HCT116 (cell line): ENCODE measurements at regions not wholly inside any gene's neighbourhood (a gene's known extent, or its start where the extent isn't known, plus 50 kb on each side); places are given as distances from the start of the nearest gene placed in this dataset.

Experiments used
- ATAC-seq: fragments of 200-7000 bp; cut with Tn5 transposase; 2 replicates; pipeline ENCODE4 v1.9.1; 2020; ENCODE audit warnings: mild to moderate bottlenecking, moderate library complexity
- BruUV-seq: library from RNA; stranded (reverse); fragments of 400-500 nt; replicated peaks from 2 replicates; lab custom pipeline; 2021; lab: Mats Ljungman, UMichigan
- CTCF ChIA-PET: fragments of 300-600 bp; sonication (Branson Sonifier 250); formaldehyde crosslinking; loops from one replicate; lab custom pipeline; 2021; ENCODE audit warnings: antibody characterized with exemption; lab: Charles Lee
- POLR2A ChIA-PET: fragments of 300-600, 350-600 bp; sonication (Branson Sonifier 250); formaldehyde crosslinking; loops from one replicate; lab custom pipeline; 2021; ENCODE audit warnings: antibody characterized with exemption; lab: Charles Lee
- RAD21 ChIA-PET, 2 experiments: fragments of 300-600 bp; sonication (Branson Sonifier 250); formaldehyde crosslinking; loops; one replicate each; lab custom pipeline; 2023; ENCODE audit warnings: low total read pairs in 2 of 2; ENCODE audit not compliant: uncharacterized antibody in 2 of 2, unreplicated experiment in 2 of 2, low non-redundant PET in 1 of 2; lab: Charles Lee
- DNase-seq: peaks from one replicate; pipeline ENCODE4 v3.0.0-alpha.2; 2010; ENCODE audit warnings: low read depth, low spot score
- H2AFZ ChIP-seq: fragments of 200-600 bp; shearing (Covaris generic), sonication (generic); 2 replicates; pipeline ENCODE4 v1.6.1; 2017; ENCODE audit warnings: low read depth, mixed run types, mixed read lengths, antibody characterized with exemption, low read length; ENCODE audit not compliant: poor library complexity, severe bottlenecking
- H3K27ac ChIP-seq: 2 replicates; pipeline ENCODE4 v1.5.1; 2012; ENCODE audit warnings: low read depth, low read length
- H3K27me3 ChIP-seq: fragments of 200-600 bp; sonication (generic); 2 replicates; pipeline ENCODE4 v1.6.1; 2016; ENCODE audit warnings: mixed run types, low read length, mixed read lengths; ENCODE audit not compliant: insufficient read depth
- H3K36me3 ChIP-seq, 2 experiments: fragments of 200-500 bp in 1 of 2; fragments of 200-600 bp in 1 of 2; sonication (Bioruptor generic) in 1 of 2; sonication (generic) in 1 of 2; 2 replicates each; pipeline versions ENCODE4 v1.5.1 to v1.6.1; 2014 to 2016; ENCODE audit warnings: low read length in 2 of 2, inconsistent platforms in 1 of 2, mixed read lengths in 1 of 2, mixed run types in 1 of 2; ENCODE audit not compliant: insufficient read depth in 2 of 2, control insufficient read depth in 1 of 2
- H3K4me1 ChIP-seq, 2 experiments: fragments of 200-600 bp in 1 of 2; sonication (generic) in 1 of 2; 2 replicates each; pipeline versions ENCODE4 v1.5.1 to v1.6.1; 2012 to 2017; ENCODE audit warnings: low read length in 2 of 2, inconsistent platforms in 1 of 2, mild to moderate bottlenecking in 1 of 2, mixed read lengths in 1 of 2, mixed run types in 1 of 2, moderate library complexity in 1 of 2; ENCODE audit not compliant: insufficient read depth in 2 of 2, control insufficient read depth in 1 of 2
- H3K4me2 ChIP-seq: fragments of 200-600 bp; sonication (generic); 2 replicates; pipeline ENCODE4 v1.6.1; 2017; ENCODE audit warnings: mixed run types, low read length, mixed read lengths
- H3K4me3 ChIP-seq, 2 experiments: fragments of 200-600 bp in 1 of 2; sonication (generic) in 1 of 2; replicated peaks in 1 of 2; 2 replicates each; pipeline ENCODE4 v1.5.1; 2011 to 2016; ENCODE audit warnings: low read length in 2 of 2, control low read depth in 1 of 2, low read depth in 1 of 2, mild to moderate bottlenecking in 1 of 2, mixed read lengths in 1 of 2, mixed run types in 1 of 2
- H3K79me2 ChIP-seq: fragments of 200-600 bp; sonication (generic); 2 replicates; pipeline ENCODE4 v1.6.1; 2017; ENCODE audit warnings: mild to moderate bottlenecking, mixed run types, low read length, moderate library complexity, mixed read lengths; ENCODE audit not compliant: insufficient read depth
- H3K9ac ChIP-seq: fragments of 200-600 bp; sonication (generic); 2 replicates; pipeline ENCODE4 v1.6.1; 2016; ENCODE audit warnings: low read length, mixed read lengths
- H3K9me2 ChIP-seq: fragments of 200-600 bp; sonication (generic), shearing (Covaris generic); 2 replicates; pipeline ENCODE4 v1.6.1; 2017; ENCODE audit warnings: mixed run types, mild to moderate bottlenecking, moderate library complexity; ENCODE audit not compliant: insufficient read depth
- H3K9me3 ChIP-seq, 2 experiments: fragments of 200-500 bp in 1 of 2; fragments of 200-600 bp in 1 of 2; sonication (Bioruptor generic) in 1 of 2; sonication (generic) in 1 of 2; 2 replicates each; pipeline ENCODE4 v1.6.1; 2014 to 2017; ENCODE audit warnings: low read length in 2 of 2, mixed read lengths in 2 of 2, inconsistent platforms in 1 of 2, low read depth in 1 of 2, mild to moderate bottlenecking in 1 of 2, mixed run types in 1 of 2, moderate library complexity in 1 of 2; ENCODE audit not compliant: control insufficient read depth in 1 of 2, insufficient read depth in 1 of 2
- H4K20me1 ChIP-seq: fragments of 200-600 bp; sonication (generic), shearing (Covaris generic); 2 replicates; pipeline ENCODE4 v1.6.1; 2017; ENCODE audit warnings: mixed run types, mild to moderate bottlenecking, moderate library complexity; ENCODE audit not compliant: insufficient read depth
- CBX3 ChIP-seq: IDR thresholded peaks from 2 replicates; pipeline ENCODE4 v1.6.1; 2012; ENCODE audit warnings: low read depth
- CEBPB ChIP-seq: IDR thresholded peaks from 2 replicates; pipeline ENCODE4 v1.6.1; 2012; ENCODE audit warnings: low read depth
- EGR1 ChIP-seq: IDR thresholded peaks from 2 replicates; pipeline ENCODE4 v1.6.1; 2012; ENCODE audit warnings: low read depth
- ELF1 ChIP-seq: IDR thresholded peaks from 2 replicates; pipeline ENCODE4 v1.6.1; 2012; ENCODE audit warnings: low read depth, borderline replicate concordance
- EZH2 ChIP-seq: fragments of 200-600 bp; sonication (generic); IDR thresholded peaks from 2 replicates; pipeline ENCODE4 v1.6.1; 2017; ENCODE audit warnings: antibody characterized with exemption, mixed run types
- POLR2AphosphoS5 ChIP-seq: IDR thresholded peaks from 2 replicates; pipeline ENCODE4 v1.6.1; 2011; ENCODE audit warnings: mild to moderate bottlenecking, low read depth, low read length, moderate library complexity
- SIN3A ChIP-seq: IDR thresholded peaks from 2 replicates; pipeline ENCODE4 v1.6.1; 2012; ENCODE audit warnings: low read depth
- SP1 ChIP-seq: IDR thresholded peaks from 2 replicates; pipeline ENCODE4 v1.6.1; 2012; ENCODE audit warnings: low read depth
- SRF ChIP-seq: IDR thresholded peaks from 2 replicates; pipeline ENCODE4 v1.6.1; 2012; ENCODE audit warnings: low read depth
- TCF7L2 ChIP-seq: IDR thresholded peaks from 2 replicates; pipeline ENCODE4 v1.7.0; 2011; ENCODE audit warnings: borderline replicate concordance, inconsistent platforms; ENCODE audit not compliant: insufficient read depth, insufficient read length; ENCODE audit errors: extremely low read depth
- ZFX ChIP-seq: fragments of 450-650 bp; IDR thresholded peaks from 2 replicates; pipeline ENCODE4 v1.6.1; 2017
- intact Hi-C: fragments of 100-400 bp; cut with micrococcal nuclease; formaldehyde crosslinking; loops from 2 replicates; pipeline ENCODE4 v1.10.0; 2022

DNA sequence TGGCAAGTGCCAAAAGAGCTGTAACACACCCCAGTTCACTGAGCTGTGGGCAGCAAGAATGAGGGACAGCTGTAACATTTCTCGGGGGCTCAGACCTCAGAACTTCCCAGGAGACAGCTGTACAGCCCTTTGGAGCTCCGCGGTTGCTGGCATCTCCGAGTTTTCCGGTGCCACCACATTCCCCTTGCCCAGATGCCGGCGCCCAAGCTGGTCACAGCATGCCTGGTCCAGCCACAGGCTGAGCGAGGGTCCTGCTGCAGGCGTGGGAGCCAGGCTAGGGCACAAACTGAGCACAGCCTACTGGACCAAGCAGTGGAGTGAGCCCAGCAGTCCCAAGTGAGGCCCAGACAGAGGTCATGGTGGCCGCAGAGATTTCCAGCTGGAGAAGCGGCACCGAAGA, 797.7 kb upstream of the EDIL3 start:
- POLR2A ChIA-PET, result no interaction called here
- Histone ChIP-seq H3K36me3 (no peaks in the 10 kb centered on the region), H3K9me2 (no peaks in the 10 kb centered on the region), H3K79me2 (no peaks in the 10 kb centered on the region), H3K4me1 (no peaks in the 10 kb centered on the region), H3K4me3 (no peak overlapping the region), H3K27ac (no peak overlapping the region), H3K9ac (no peak overlapping the region), H2AFZ (no peak overlapping the region), H3K4me2 (no peak overlapping the region), H4K20me1 (no peaks in the 10 kb centered on the region), H3K9me3 (no peaks in the 10 kb centered on the region), H3K27me3 (no peaks in the 10 kb centered on the region)
- intact Hi-C loops, result no loop called here
- RAD21 ChIA-PET, result no interaction called here
- ATAC-seq, result no peak
- CTCF ChIA-PET, result no interaction called here
- BruUV-seq, result no TSS peak
- no peak for DNase-seq
- TF ChIP-seq ELF1, result no peak
- no peak for TF ChIP-seq ZFX
- no peak for TF ChIP-seq CBX3
- no peak for TF ChIP-seq SIN3A
- no peak for TF ChIP-seq POLR2AphosphoS5
- no peak for TF ChIP-seq EGR1
- no peak for TF ChIP-seq TCF7L2
- no peak for TF ChIP-seq EZH2

DNA sequence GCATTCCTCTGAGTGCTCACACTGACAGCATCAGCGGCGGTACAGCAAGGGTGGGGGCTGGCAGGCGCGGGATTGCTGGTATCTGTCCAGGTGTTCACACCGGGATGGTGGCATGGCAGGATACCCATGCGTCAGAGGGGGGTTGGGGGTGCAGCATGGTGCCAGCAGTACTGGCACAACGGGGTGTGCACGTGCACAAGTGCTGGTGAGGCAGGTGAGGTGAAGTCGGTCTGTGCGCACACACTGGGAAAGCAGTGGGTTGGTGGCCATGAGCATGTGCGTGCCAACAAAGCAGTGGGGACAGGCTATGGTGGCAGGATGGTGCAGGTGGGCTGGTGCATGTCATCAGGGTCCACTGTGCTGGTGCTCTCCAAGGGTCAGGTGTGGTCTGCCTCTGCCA, 819.6 kb upstream of the EDIL3 start:
- no peaks in the 10 kb centered on the region for H3K4me1 ChIP-seq
- no peak overlapping the region for H2AFZ ChIP-seq
- H3K9me3 ChIP-seq, result no peaks in the 10 kb centered on the region
- ChIA-PET RAD21 (no interaction called here), POLR2A (no interaction called here), CTCF (no interaction called here)
- H3K27ac ChIP-seq, result no peak overlapping the region
- no TSS peak for BruUV-seq
- ATAC-seq (no peak), DNase-seq (no peak)
- no peak overlapping the region for H3K4me3 ChIP-seq
- no peaks in the 10 kb centered on the region for H4K20me1 ChIP-seq
- no peaks in the 10 kb centered on the region for H3K79me2 ChIP-seq
- no peaks in the 10 kb centered on the region; the same call in 1 of the 2 replicates for H3K9me2 ChIP-seq
- H3K36me3 ChIP-seq, result no peaks in the 10 kb centered on the region
- H3K9ac ChIP-seq, result no peak overlapping the region
- intact Hi-C loops, result no loop called here
- TF ChIP-seq POLR2AphosphoS5 (no peak), SP1 (no peak), CEBPB (no peak), SRF (no peak)
- H3K27me3 ChIP-seq, result no peaks in the 10 kb centered on the region
- no peak overlapping the region for H3K4me2 ChIP-seq
